ENCODE measurements at regions not wholly inside any gene's neighbourhood (a gene's known extent, or its start where the extent isn't known, plus 50 kb on each side); places are given as distances from the start of the nearest gene placed in this dataset.
"Not testable (repeated sequence)": the region's sequence is repeated elsewhere in the genome, so short reads cannot be mapped to it uniquely, and the experiment has no call there.

GRCh38 chrX:116726806-116727205, 264.0 kb upstream of the CT83 start:
- TF ChIP-seq ZBTB33 (IDR thresholded peaks at IDR 0.05) = no peak
- no peak for TF ChIP-seq TAF1 (conservative IDR thresholded peaks at IDR 0.05)
- TF ChIP-seq SP1 (IDR thresholded peaks at IDR 0.05) = no peak
- TF ChIP-seq FOXA2 (IDR thresholded peaks at IDR 0.05) = no peak
- no peak for TF ChIP-seq MAX (IDR thresholded peaks at IDR 0.05)
- no peak for TF ChIP-seq GABPA (IDR thresholded peaks at IDR 0.05 in 1 of 2, conservative IDR thresholded peaks at IDR 0.05 in 1 of 2)
- TF ChIP-seq NR2F2 (IDR thresholded peaks at IDR 0.05) = no peak
- no peak for TF ChIP-seq RXRA (IDR thresholded peaks at IDR 0.05)
- no peak for TF ChIP-seq FOXA1 (IDR thresholded peaks at IDR 0.05)
- Histone ChIP-seq H3K27me3 (ENCODE audit: control insufficient read depth in 4 of 4, insufficient read depth in 4 of 4, low read length in 3 of 4) (no peaks in the 10 kb centered on the region), H3K4me1 (ENCODE audit: control insufficient read depth in 4 of 4, insufficient read depth in 4 of 4, low read length in 3 of 4) (peaks cover 0 to 2% (median 0%) of the 10 kb centered on the region in 4 donors), H3K27ac (ENCODE audit: low read depth in 1 of 2, low read length in 2 of 2) (no peak overlapping the region), H3K36me3 (ENCODE audit: control insufficient read depth in 4 of 4, insufficient read depth in 3 of 4, low read depth in 1 of 4, low read length in 3 of 4) (no peaks in the 10 kb centered on the region), H3K9me3 (ENCODE audit: control insufficient read depth in 4 of 4, low read length in 3 of 4) (no peaks in the 10 kb centered on the region), H3K4me3 (ENCODE audit: low read depth in 1 of 3, low read length in 3 of 3) (no peak overlapping the region), H3K9ac (ENCODE audit: low read depth in 1 of 2, low read length in 2 of 2) (no peak overlapping the region)
- 86% methylated on average over 4 of the region's 4 CpGs for WGBS
- DNase-seq (ENCODE audit: low spot score) = no peak

GRCh38 chrX:116694046-116694445, 231.3 kb upstream of the CT83 start:
- TF ChIP-seq NR2F2 (IDR thresholded peaks at IDR 0.05) (no peak), HNF4A (conservative IDR thresholded peaks at IDR 0.05) (no peak), SP1 (IDR thresholded peaks at IDR 0.05) (no peak), RXRA (IDR thresholded peaks at IDR 0.05) (no peak), ZBTB33 (IDR thresholded peaks at IDR 0.05) (no peak), ATF3 (IDR thresholded peaks at IDR 0.05) (no peak), REST (IDR thresholded peaks at IDR 0.05) (no peak), JUND (IDR thresholded peaks at IDR 0.05) (no peak), CTCF (IDR thresholded peaks at IDR 0.05; ENCODE audit: low read depth, low read length, missing input control) (no peak), FOXA1 (IDR thresholded peaks at IDR 0.05) (no peak), YY1 (IDR thresholded peaks at IDR 0.05) (no peak), GABPA (IDR thresholded peaks at IDR 0.05 in 1 of 2, conservative IDR thresholded peaks at IDR 0.05 in 1 of 2) (no peak), HNF4G (IDR thresholded peaks at IDR 0.05) (no peak), EGR1 (IDR thresholded peaks at IDR 0.05; ENCODE audit: low read depth in 2 of 2) (no peak), RAD21 (IDR thresholded peaks at IDR 0.05) (no peak), MAX (IDR thresholded peaks at IDR 0.05) (no peak), FOXA2 (IDR thresholded peaks at IDR 0.05) (no peak), TAF1 (conservative IDR thresholded peaks at IDR 0.05) (no peak)
- H3K36me3 ChIP-seq (ENCODE audit: control insufficient read depth in 4 of 4, insufficient read depth in 3 of 4, low read depth in 1 of 4, low read length in 3 of 4) = no peaks in the 10 kb centered on the region
- 92% methylated on average over 19 of the region's 19 CpGs for WGBS

GRCh38 chrX:116679544-116679943, 216.8 kb upstream of the CT83 start:
- not testable (repeated sequence) for H3K4me3 ChIP-seq (ENCODE audit: low read depth in 1 of 3, low read length in 3 of 3); H3K27ac ChIP-seq (ENCODE audit: low read depth in 1 of 2, low read length in 2 of 2); H3K36me3 ChIP-seq (ENCODE audit: control insufficient read depth in 4 of 4, insufficient read depth in 3 of 4, low read depth in 1 of 4, low read length in 3 of 4); H3K9ac ChIP-seq (ENCODE audit: low read depth in 1 of 2, low read length in 2 of 2); DNase-seq (ENCODE audit: low spot score); H3K27me3 ChIP-seq (ENCODE audit: control insufficient read depth in 4 of 4, insufficient read depth in 4 of 4, low read length in 3 of 4); H3K4me1 ChIP-seq (ENCODE audit: control insufficient read depth in 4 of 4, insufficient read depth in 4 of 4, low read length in 3 of 4); H3K9me3 ChIP-seq (ENCODE audit: control insufficient read depth in 4 of 4, low read length in 3 of 4)
- 56% methylated on average over 7 of the region's 7 CpGs for WGBS

More at GRCh38 chrX:116694046-116694445, 231.3 kb upstream of the CT83 start:
- H3K9ac ChIP-seq (ENCODE audit: low read depth in 1 of 2, low read length in 2 of 2) = no peak overlapping the region
- no peak for DNase-seq (ENCODE audit: low spot score)
- no peak overlapping the region for H3K27ac ChIP-seq (ENCODE audit: low read depth in 1 of 2, low read length in 2 of 2)
- H3K9me3 ChIP-seq (ENCODE audit: control insufficient read depth in 4 of 4, low read length in 3 of 4) = no peaks in the 10 kb centered on the region
- H3K4me3 ChIP-seq (ENCODE audit: low read depth in 1 of 3, low read length in 3 of 3) = no peak overlapping the region
- H3K27me3 ChIP-seq (ENCODE audit: control insufficient read depth in 4 of 4, insufficient read depth in 4 of 4, low read length in 3 of 4) = no peaks in the 10 kb centered on the region
- no peaks in the 10 kb centered on the region for H3K4me1 ChIP-seq (ENCODE audit: control insufficient read depth in 4 of 4, insufficient read depth in 4 of 4, low read length in 3 of 4)
